H1 (cell line): ENCODE measurements at regions not wholly inside any gene's neighbourhood (a gene's known extent, or its start where the extent isn't known, plus 50 kb on each side); places are given as distances from the start of the nearest gene placed in this dataset.

Source experiments
- CTCF ChIA-PET: fragments of 300-600 bp; sonication (Branson Sonifier 250); formaldehyde crosslinking; loops from one replicate; lab custom pipeline; 2021; ENCODE audit not compliant: partially characterized antibody; lab: Charles Lee
- POLR2A ChIA-PET: fragments of 300-600 bp; sonication (Branson Sonifier 250); formaldehyde crosslinking; loops from one replicate; lab custom pipeline; 2021; ENCODE audit warnings: inconsistent platforms; ENCODE audit not compliant: partially characterized antibody; lab: Charles Lee
- DNase-seq, 2 experiments: peaks; one replicate each; pipeline versions ENCODE4 v3.0.0 to v3.0.0-alpha.2; 2010 to 2022; ENCODE audit warnings: low spot score in 2 of 2, low read depth in 1 of 2, mixed read lengths in 1 of 2
- FAIRE-seq: peaks from 2 replicates; lab custom pipeline; 2011; peaks lifted over from hg19 to GRCh38; lab: Jason Lieb, UNC
- H2AFZ ChIP-seq: 2 replicates; pipeline ENCODE4 v1.8.1; 2012; ENCODE audit warnings: low read length, inconsistent platforms
- H2AK5ac ChIP-seq: 2 replicates; pipeline ENCODE4 v1.6.1; 2013; ENCODE audit warnings: low read depth, low read length
- H2BK120ac ChIP-seq: replicated peaks from 2 replicates; pipeline ENCODE3; 2013; ENCODE audit warnings: low read depth, low read length, inconsistent platforms
- H2BK12ac ChIP-seq: 2 replicates; pipeline ENCODE4 v1.6.1; 2013; ENCODE audit warnings: low read depth, low read length
- H2BK15ac ChIP-seq: 2 replicates; pipeline ENCODE4 v1.6.1; 2013; ENCODE audit warnings: low read length
- H2BK20ac ChIP-seq: 2 replicates; pipeline ENCODE4 v1.6.1; 2013; ENCODE audit warnings: low read length
- H2BK5ac ChIP-seq: 2 replicates; pipeline ENCODE4 v1.6.1; 2013; ENCODE audit warnings: low read depth, low read length
- H3K14ac ChIP-seq: 2 replicates; pipeline ENCODE4 v1.6.1; 2013; ENCODE audit warnings: inconsistent platforms; ENCODE audit not compliant: insufficient read length
- H3K18ac ChIP-seq: 2 replicates; pipeline ENCODE4 v1.6.1; 2013; ENCODE audit warnings: low read length; ENCODE audit errors: extremely low read depth
- H3K23ac ChIP-seq: 2 replicates; pipeline ENCODE4 v1.6.1; 2013; ENCODE audit warnings: inconsistent platforms; ENCODE audit not compliant: insufficient read length
- H3K23me2 ChIP-seq: 2 replicates; pipeline ENCODE4 v1.6.1; 2013; ENCODE audit warnings: low read depth, low read length
- H3K27ac ChIP-seq: 2 replicates; pipeline ENCODE4 v1.6.1; 2011; ENCODE audit warnings: low read depth, low read length, inconsistent platforms
- H3K27me3 ChIP-seq, 4 experiments: replicated peaks in 1 of 4; 1 replicate in 1 of 4; 2 replicates in 3 of 4; pipeline versions ENCODE4 v1.6.1 to v1.8.1; 2011 to 2013; ENCODE audit warnings: low read length in 3 of 4, mild to moderate bottlenecking in 3 of 4, inconsistent platforms in 2 of 4, mixed read lengths in 2 of 4, moderate library complexity in 1 of 4; ENCODE audit not compliant: control insufficient read depth in 3 of 4, insufficient read depth in 3 of 4; ENCODE audit errors: extremely low read depth in 1 of 4
- H3K36me3 ChIP-seq, 4 experiments: 2 replicates each; pipeline versions ENCODE4 v1.6.1 to v1.8.1; 2011 to 2013; ENCODE audit warnings: mild to moderate bottlenecking in 4 of 4, low read length in 3 of 4, moderate library complexity in 2 of 4, control low read depth in 1 of 4, inconsistent platforms in 1 of 4; ENCODE audit not compliant: insufficient read depth in 4 of 4, control insufficient read depth in 2 of 4
- H3K4ac ChIP-seq: replicated peaks from 2 replicates; pipeline ENCODE3; 2013; ENCODE audit warnings: low read length, low read depth, mixed read lengths, inconsistent platforms; ENCODE audit not compliant: insufficient read length
- H3K4me1 ChIP-seq, 4 experiments: replicated peaks in 1 of 4; 1 replicate in 1 of 4; 2 replicates in 3 of 4; pipeline versions ENCODE4 v1.6.1 to v1.8.1; 2011 to 2013; ENCODE audit warnings: low read length in 3 of 4, inconsistent platforms in 2 of 4, mixed read lengths in 1 of 4; ENCODE audit not compliant: insufficient read depth in 4 of 4, control insufficient read depth in 3 of 4
- H3K4me2 ChIP-seq, 2 experiments: 2 replicates each; pipeline versions ENCODE4 v1.6.1 to v1.8.1; 2011 to 2013; ENCODE audit warnings: low read depth in 2 of 2, low read length in 2 of 2, control low read depth in 1 of 2, inconsistent platforms in 1 of 2, mild to moderate bottlenecking in 1 of 2; ENCODE audit not compliant: insufficient read depth in 1 of 2
- H3K4me3 ChIP-seq, 4 experiments: fragments of 200-600, 300-600 bp in 1 of 4; sonication (generic), shearing (Covaris generic), sonication (Bioruptor Twin) in 1 of 4; 2 replicates each; pipeline versions ENCODE4 v1.5.1 to v1.8.1; 2011 to 2016; ENCODE audit warnings: low read length in 4 of 4, low read depth in 3 of 4, control low read depth in 2 of 4, inconsistent platforms in 2 of 4, mild to moderate bottlenecking in 2 of 4, mixed read lengths in 1 of 4, moderate library complexity in 1 of 4; ENCODE audit not compliant: insufficient read depth in 2 of 4; ENCODE audit errors: extremely low read depth in 1 of 4
- H3K56ac ChIP-seq: replicated peaks from 2 replicates; pipeline ENCODE3; 2013; ENCODE audit warnings: low read depth, mild to moderate bottlenecking, mixed read lengths, low read length, inconsistent platforms; ENCODE audit not compliant: insufficient read length
- H3K79me1 ChIP-seq: 2 replicates; pipeline ENCODE4 v1.6.1; 2013; ENCODE audit warnings: low read depth, low read length, control low read depth
- H3K79me2 ChIP-seq, 2 experiments: 2 replicates each; pipeline versions ENCODE4 v1.6.1 to v1.8.1; 2012 to 2013; ENCODE audit warnings: low read length in 2 of 2, mild to moderate bottlenecking in 2 of 2, inconsistent platforms in 1 of 2; ENCODE audit not compliant: insufficient read depth in 2 of 2, control insufficient read depth in 1 of 2
- H3K9ac ChIP-seq, 4 experiments: replicated peaks in 1 of 4; 1 replicate in 1 of 4; 2 replicates in 3 of 4; pipeline versions ENCODE4 v1.6.1 to v1.8.1; 2011 to 2013; ENCODE audit warnings: low read depth in 3 of 4, low read length in 3 of 4, control low read depth in 2 of 4, mild to moderate bottlenecking in 2 of 4, moderate library complexity in 2 of 4, inconsistent platforms in 1 of 4; ENCODE audit errors: extremely low read depth in 1 of 4
- H3K9me3 ChIP-seq, 2 experiments: 2 replicates each; pipeline versions ENCODE4 v1.6.1 to v1.8.1; 2012 to 2013; ENCODE audit warnings: mild to moderate bottlenecking in 2 of 2, moderate library complexity in 2 of 2, control low read depth in 1 of 2, inconsistent platforms in 1 of 2, low read depth in 1 of 2, low read length in 1 of 2, mixed read lengths in 1 of 2; ENCODE audit not compliant: insufficient read depth in 2 of 2
- H4K20me1 ChIP-seq, 2 experiments: replicated peaks in 1 of 2; 2 replicates each; pipeline versions ENCODE3 to v1.8.1; 2011 to 2013; ENCODE audit warnings: inconsistent platforms in 2 of 2, low read length in 2 of 2, mild to moderate bottlenecking in 1 of 2; ENCODE audit not compliant: insufficient read depth in 2 of 2, control insufficient read depth in 1 of 2
- H4K5ac ChIP-seq: 2 replicates; pipeline ENCODE4 v1.6.1; 2013; ENCODE audit warnings: low read length, low read depth, mixed read lengths, inconsistent platforms; ENCODE audit not compliant: insufficient read length
- H4K8ac ChIP-seq: 2 replicates; pipeline ENCODE4 v1.8.0; 2013; ENCODE audit warnings: mild to moderate bottlenecking, moderate library complexity, low read length, inconsistent platforms; ENCODE audit not compliant: insufficient read depth; ENCODE audit errors: extremely low read depth
- H4K91ac ChIP-seq: replicated peaks from 2 replicates; pipeline ENCODE3; 2013; ENCODE audit warnings: low read length, mixed read lengths, inconsistent platforms; ENCODE audit not compliant: insufficient read length
- ASH2L ChIP-seq: fragments of 200-600, 300-600 bp; sonication (generic); IDR thresholded peaks from one replicate; pipeline ENCODE4 v1.7.1; 2017; ENCODE audit warnings: low read length
- CBX8 ChIP-seq: fragments of 300-800, 300-1000 bp; sonication (generic); IDR thresholded peaks from 2 replicates; pipeline ENCODE4 v1.7.1; 2016; ENCODE audit warnings: low read depth, low read length, borderline replicate concordance
- CEBPB ChIP-seq: IDR thresholded peaks from 2 replicates; pipeline ENCODE4 v1.6.1; 2012; ENCODE audit warnings: low read depth, low read length
- CHD1 ChIP-seq: IDR thresholded peaks from 2 replicates; pipeline ENCODE4 v1.6.1; 2012; ENCODE audit warnings: low read depth, low read length, improper control_type of control experiment
- GTF2F1 ChIP-seq: IDR thresholded peaks from 2 replicates; pipeline ENCODE4 v1.6.1; 2012; ENCODE audit warnings: low read depth, low read length, improper control_type of control experiment, borderline replicate concordance
- JUN ChIP-seq: IDR thresholded peaks from 2 replicates; pipeline ENCODE4 v1.6.1; 2011; ENCODE audit warnings: low read depth, mild to moderate bottlenecking, improper control_type of control experiment, low read length
- KDM5A ChIP-seq: fragments of 200-600 bp; IDR thresholded peaks from 2 replicates; pipeline ENCODE4 v1.7.1; 2012; ENCODE audit warnings: mild to moderate bottlenecking, low read length, inconsistent platforms, mixed read lengths
- NRF1 ChIP-seq: IDR thresholded peaks from 2 replicates; pipeline ENCODE4 v1.6.1; 2011; ENCODE audit warnings: mild to moderate bottlenecking, low read depth, low read length, improper control_type of control experiment
- RBBP5 ChIP-seq: IDR thresholded peaks from 2 replicates; pipeline ENCODE4 v1.7.1; 2012; ENCODE audit warnings: low read depth, mild to moderate bottlenecking, inconsistent platforms, low read length, moderate library complexity, borderline replicate concordance
- RXRA ChIP-seq: IDR thresholded peaks from 2 replicates; pipeline ENCODE4 v1.6.1; 2011; ENCODE audit warnings: low read depth, mild to moderate bottlenecking, low read length, moderate library complexity; ENCODE audit not compliant: insufficient read depth
- TAF1 ChIP-seq: IDR thresholded peaks from 2 replicates; pipeline ENCODE4 v1.6.1; 2011; ENCODE audit warnings: mild to moderate bottlenecking, low read depth, low read length
- WGBS, 2 experiments: shearing (Covaris generic) in 1 of 2; methylation state at CpG; one replicate each; pipeline versions ENCODE4 v1.1.6 to v1.1.7; 2013 to 2015; ENCODE audit warnings: low lambda C conversion rate in 2 of 2, mixed read lengths in 2 of 2, inconsistent platforms in 1 of 2, low coverage in 1 of 2, missing lambda C conversion rate in 1 of 2; ENCODE audit not compliant: insufficient replicate concordance in 2 of 2, insufficient coverage in 1 of 2, insufficient read length in 1 of 2; ENCODE audit errors: extremely low coverage in 1 of 2, missing lambda C conversion rate in 1 of 2; 5-methylcytosine and 5-hydroxymethylcytosine counted together
- TF ChIP-seq, protein P1 (sequence below): IDR thresholded peaks from 2 replicates; pipeline ENCODE4 v1.6.1; 2011; ENCODE audit warnings: low read depth, mild to moderate bottlenecking, low read length; ENCODE audit not compliant: insufficient read depth

DNA sequence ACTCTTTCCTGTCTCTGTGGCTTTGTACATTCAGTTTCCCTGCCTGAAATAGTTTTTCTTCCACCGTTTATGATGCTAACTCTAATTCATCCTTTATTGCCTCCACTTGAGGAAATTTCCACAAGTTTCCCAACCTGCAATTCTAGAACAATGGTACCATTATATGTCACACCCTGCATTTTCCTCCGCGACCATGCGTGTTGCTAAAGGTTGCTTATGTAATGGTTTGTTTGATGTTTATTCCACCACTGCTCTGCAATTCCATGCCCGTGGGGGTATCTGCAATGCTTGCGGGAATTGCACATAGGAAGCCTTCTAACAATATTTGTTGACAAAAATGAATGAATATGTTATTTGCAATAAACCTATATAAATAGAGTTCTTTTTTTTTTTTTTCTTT lies 69.5 kb upstream of the ST8SIA6 start:
- no peak for FAIRE-seq
- Histone ChIP-seq H2BK120ac (no peak overlapping the region), H3K9ac (no peak overlapping the region), H2AFZ (no peak overlapping the region; the same call in 1 of the 2 replicates), H3K9me3 (no peaks in the 10 kb centered on the region), H3K14ac (no peak overlapping the region), H4K5ac (no peak overlapping the region), H3K27me3 (no peaks in the 10 kb centered on the region), H3K79me2 (no peaks in the 10 kb centered on the region), H3K56ac (no peak overlapping the region), H3K79me1 (no peaks in the 10 kb centered on the region), H4K8ac (no peak overlapping the region), H2BK12ac (no peak overlapping the region), H3K23me2 (no peaks in the 10 kb centered on the region), H3K4ac (no peak overlapping the region), H3K4me1 (no peaks in the 10 kb centered on the region), H4K20me1 (no peaks in the 10 kb centered on the region), H2BK20ac (no peak overlapping the region), H3K4me2 (no peak overlapping the region), H2BK15ac (no peak overlapping the region), H3K23ac (no peak overlapping the region), H3K18ac (no peak overlapping the region), H2AK5ac (no peak overlapping the region), H3K36me3 (no peaks in the 10 kb centered on the region), H2BK5ac (no peak overlapping the region), H3K4me3 (no peak overlapping the region), H3K27ac (no peak overlapping the region), H4K91ac (no peak overlapping the region)
- ChIA-PET POLR2A (no interaction called here), CTCF (interaction anchor here (0.6 kb wide), 1 partner anchor 408 kb away, joined by 3 read pairs; no protein-coding TSS in a partner anchor)
- no peak for TF ChIP-seq ASH2L
- TF ChIP-seq CEBPB, result no peak
- TF ChIP-seq CBX8, result no peak
- no peak for TF ChIP-seq GTF2F1
- TF ChIP-seq RBBP5, result no peak
- TF ChIP-seq TAF1, result no peak
- TF ChIP-seq JUN, result no peak
- TF ChIP-seq NRF1, result no peak
- no peak for TF ChIP-seq CHD1
- TF ChIP-seq, protein P1, sequence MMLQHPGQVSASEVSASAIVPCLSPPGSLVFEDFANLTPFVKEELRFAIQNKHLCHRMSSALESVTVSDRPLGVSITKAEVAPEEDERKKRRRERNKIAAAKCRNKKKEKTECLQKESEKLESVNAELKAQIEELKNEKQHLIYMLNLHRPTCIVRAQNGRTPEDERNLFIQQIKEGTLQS, result no peak
- TF ChIP-seq RXRA, result no peak
- no peak for TF ChIP-seq KDM5A
- WGBS, 2 experiments, result 95% methylated on average over 6 of the region's 6 CpGs; no CpG with 5 or more reads in 1 of the 2 experiments
- DNase-seq, result no peak
